ENCODE measurements at regions not wholly inside any gene's neighbourhood (a gene's known extent, or its start where the extent isn't known, plus 50 kb on each side); places are given as distances from the start of the nearest gene placed in this dataset.

GRCh38 chr7:69182596-69183467 lies 415.4 kb upstream of the AUTS2 start:
- Histone ChIP-seq H3K27me3 (ENCODE audit: insufficient read depth, low read depth) (no peaks in the 10 kb centered on the region), H4K20me1 (ENCODE audit: insufficient read depth) (no peaks in the 10 kb centered on the region), H3K4me1 (ENCODE audit: low read depth, poor library complexity, severe bottlenecking) (no peaks in the 10 kb centered on the region), H3K4me2 (no peak overlapping the region), H3K36me3 (ENCODE audit: insufficient read depth) (no peaks in the 10 kb centered on the region), H3K79me2 (ENCODE audit: insufficient read depth, low read depth) (no peaks in the 10 kb centered on the region), H3K27ac (no peak overlapping the region), H3K4me3 (IDR thresholded peaks at IDR 0.05; ENCODE audit: insufficient read depth, low read depth, low read length) (no peak overlapping the region), H3K9ac (no peak overlapping the region), H2AFZ (ENCODE audit: low read depth) (no peak overlapping the region)
- TF ChIP-seq CTCF (conservative IDR thresholded peaks at IDR 0.05; ENCODE audit: low read depth, low read length), result no peak

GRCh38 chr7:69184339-69184738 lies 413.9 kb upstream of the AUTS2 start:
- no peaks in the 10 kb centered on the region for H3K36me3 ChIP-seq (ENCODE audit: insufficient read depth)
- H3K9ac ChIP-seq, result no peak overlapping the region
- H4K20me1 ChIP-seq (ENCODE audit: insufficient read depth), result no peaks in the 10 kb centered on the region
- no peak overlapping the region for H2AFZ ChIP-seq (ENCODE audit: low read depth)
- H3K27ac ChIP-seq, result no peak overlapping the region
- no peak overlapping the region for H3K4me3 ChIP-seq (IDR thresholded peaks at IDR 0.05; ENCODE audit: insufficient read depth, low read depth, low read length)
- no peak for TF ChIP-seq CTCF (conservative IDR thresholded peaks at IDR 0.05; ENCODE audit: low read depth, low read length)
- H3K27me3 ChIP-seq (ENCODE audit: insufficient read depth, low read depth), result no peaks in the 10 kb centered on the region
- no peaks in the 10 kb centered on the region for H3K4me1 ChIP-seq (ENCODE audit: low read depth, poor library complexity, severe bottlenecking)
- H3K4me2 ChIP-seq, result no peak overlapping the region
- no peaks in the 10 kb centered on the region for H3K79me2 ChIP-seq (ENCODE audit: insufficient read depth, low read depth)

DNA sequence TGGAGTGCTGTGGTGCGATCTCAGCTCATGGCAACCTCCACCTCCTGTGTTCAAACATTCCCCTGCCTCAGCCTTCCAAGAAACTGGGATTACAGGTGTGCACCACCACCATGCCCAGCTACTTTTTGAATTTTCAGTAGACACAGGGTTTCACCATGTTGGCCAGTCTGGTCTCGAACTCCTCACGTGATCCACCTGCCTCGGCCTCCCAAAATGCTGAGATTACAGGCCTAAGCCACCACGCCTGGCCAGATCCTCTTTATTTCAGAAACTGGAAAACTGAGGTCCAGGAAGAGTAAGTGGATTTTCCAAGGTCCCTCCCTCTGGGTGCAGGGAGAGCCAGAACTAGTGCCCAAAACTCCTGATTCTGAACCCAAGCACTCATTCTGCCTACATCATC lies 413.1 kb upstream of the AUTS2 start:
- no peaks in the 10 kb centered on the region for H3K4me1 ChIP-seq (ENCODE audit: low read depth, poor library complexity, severe bottlenecking)
- no peak overlapping the region for H3K9ac ChIP-seq
- no peaks in the 10 kb centered on the region for H4K20me1 ChIP-seq (ENCODE audit: insufficient read depth)

GRCh38 chr7:69186974-69187373 lies 411.3 kb upstream of the AUTS2 start:
- Histone ChIP-seq H3K4me2 (no peak overlapping the region), H3K27me3 (ENCODE audit: insufficient read depth, low read depth) (no peaks in the 10 kb centered on the region), H2AFZ (ENCODE audit: low read depth) (no peak overlapping the region), H3K79me2 (ENCODE audit: insufficient read depth, low read depth) (no peaks in the 10 kb centered on the region), H3K4me3 (IDR thresholded peaks at IDR 0.05; ENCODE audit: insufficient read depth, low read depth, low read length) (no peak overlapping the region), H3K4me1 (ENCODE audit: low read depth, poor library complexity, severe bottlenecking) (no peaks in the 10 kb centered on the region), H3K36me3 (ENCODE audit: insufficient read depth) (no peaks in the 10 kb centered on the region), H3K9ac (no peak overlapping the region), H4K20me1 (ENCODE audit: insufficient read depth) (no peaks in the 10 kb centered on the region), H3K27ac (no peak overlapping the region)
- TF ChIP-seq CTCF (conservative IDR thresholded peaks at IDR 0.05; ENCODE audit: low read depth, low read length), result no peak

More for the DNA sequence above, 413.1 kb upstream of the AUTS2 start:
- Histone ChIP-seq H3K79me2 (ENCODE audit: insufficient read depth, low read depth) (no peaks in the 10 kb centered on the region), H2AFZ (ENCODE audit: low read depth) (no peak overlapping the region), H3K4me3 (IDR thresholded peaks at IDR 0.05; ENCODE audit: insufficient read depth, low read depth, low read length) (no peak overlapping the region), H3K27ac (no peak overlapping the region), H3K36me3 (ENCODE audit: insufficient read depth) (no peaks in the 10 kb centered on the region), H3K27me3 (ENCODE audit: insufficient read depth, low read depth) (no peaks in the 10 kb centered on the region), H3K4me2 (no peak overlapping the region)
- TF ChIP-seq CTCF (conservative IDR thresholded peaks at IDR 0.05; ENCODE audit: low read depth, low read length), result no peak
